H9 (cell line): ENCODE measurements at regions not wholly inside any gene's neighbourhood (a gene's known extent, or its start where the extent isn't known, plus 50 kb on each side); places are given as distances from the start of the nearest gene placed in this dataset.

Source experiments
- DNase-seq: peaks from one replicate; pipeline ENCODE4 v3.0.0-alpha.2; 2017
- H2AFZ ChIP-seq: one replicate; pipeline ENCODE4 v1.6.1; 2013; ENCODE audit warnings: mild to moderate bottlenecking, low read length, control low read depth, moderate library complexity
- H2AK5ac ChIP-seq: 2 replicates; pipeline ENCODE4 v1.6.1; 2013; ENCODE audit warnings: low read length, control low read depth, mixed read lengths; ENCODE audit not compliant: insufficient read length
- H2BK120ac ChIP-seq: one replicate; pipeline ENCODE4 v1.6.1; 2013; ENCODE audit warnings: low read depth, mild to moderate bottlenecking, low read length, control low read depth, inconsistent platforms; ENCODE audit not compliant: poor library complexity, severe bottlenecking
- H2BK12ac ChIP-seq: 2 replicates; pipeline ENCODE4 v1.6.1; 2013; ENCODE audit warnings: low read length, control low read depth, mixed read lengths, low read depth; ENCODE audit not compliant: insufficient read length
- H2BK15ac ChIP-seq: 2 replicates; pipeline ENCODE4 v1.6.1; 2013; ENCODE audit warnings: low read depth, low read length, control low read depth
- H2BK20ac ChIP-seq: one replicate; pipeline ENCODE4 v1.6.1; 2013; ENCODE audit warnings: low read depth, mild to moderate bottlenecking, low read length, control low read depth, inconsistent platforms; ENCODE audit not compliant: poor library complexity, severe bottlenecking
- H2BK5ac ChIP-seq: 2 replicates; pipeline ENCODE4 v1.6.1; 2013; ENCODE audit warnings: low read length, control low read depth, mixed read lengths; ENCODE audit not compliant: insufficient read length
- H3K14ac ChIP-seq: 2 replicates; pipeline ENCODE4 v1.6.1; 2013; ENCODE audit warnings: low read length, control low read depth; ENCODE audit not compliant: insufficient read depth
- H3K18ac ChIP-seq: 2 replicates; pipeline ENCODE4 v1.6.1; 2013; ENCODE audit warnings: low read depth, mild to moderate bottlenecking, mixed read lengths, low read length, control low read depth; ENCODE audit not compliant: insufficient read length
- H3K23ac ChIP-seq: 2 replicates; pipeline ENCODE4 v1.6.1; 2013; ENCODE audit warnings: low read length, control low read depth, mixed read lengths, low read depth; ENCODE audit not compliant: insufficient read length
- H3K23me2 ChIP-seq: 2 replicates; pipeline ENCODE4 v1.6.1; 2013; ENCODE audit warnings: low read depth, mild to moderate bottlenecking, mixed read lengths, low read length, control low read depth; ENCODE audit not compliant: insufficient read length, poor library complexity, severe bottlenecking
- H3K27ac ChIP-seq: 2 replicates; pipeline ENCODE4 v1.5.1; 2013; ENCODE audit warnings: low read length, control low read depth, mixed read lengths, low read depth; ENCODE audit not compliant: insufficient read length
- H3K27me3 ChIP-seq: 2 replicates; pipeline ENCODE4 v1.6.1; 2013; ENCODE audit warnings: low read length, control low read depth, inconsistent platforms; ENCODE audit not compliant: insufficient read depth
- H3K4ac ChIP-seq: 2 replicates; pipeline ENCODE4 v1.6.1; 2013; ENCODE audit warnings: low read depth, mild to moderate bottlenecking, control low read depth, inconsistent platforms, low read length, moderate library complexity
- H3K4me1 ChIP-seq: 2 replicates; pipeline ENCODE4 v1.6.1; 2013; ENCODE audit warnings: low read length, control low read depth, inconsistent platforms; ENCODE audit not compliant: insufficient read depth
- H3K4me2 ChIP-seq: 2 replicates; pipeline ENCODE4 v1.6.1; 2013; ENCODE audit warnings: low read length, control low read depth, mixed read lengths; ENCODE audit not compliant: insufficient read length, insufficient read depth
- H3K56ac ChIP-seq: 2 replicates; pipeline ENCODE4 v1.6.1; 2013; ENCODE audit warnings: low read depth, mild to moderate bottlenecking, mixed read lengths, low read length, control low read depth; ENCODE audit not compliant: insufficient read length
- H3K79me1 ChIP-seq: 2 replicates; pipeline ENCODE4 v1.6.1; 2013; ENCODE audit warnings: low read depth, mild to moderate bottlenecking, moderate library complexity, low read length, control low read depth, inconsistent platforms; ENCODE audit not compliant: insufficient read depth, poor library complexity, severe bottlenecking
- H3K79me2 ChIP-seq: 2 replicates; pipeline ENCODE4 v1.6.1; 2013; ENCODE audit warnings: low read length, control low read depth, inconsistent platforms; ENCODE audit not compliant: insufficient read depth
- H3K9ac ChIP-seq: 2 replicates; pipeline ENCODE4 v1.6.1; 2013; ENCODE audit warnings: low read length, control low read depth, mixed read lengths; ENCODE audit not compliant: insufficient read length; ENCODE audit errors: extremely low read depth
- H3K9me3 ChIP-seq: one replicate; pipeline ENCODE4 v1.6.1; 2013; ENCODE audit warnings: low read depth, low read length, inconsistent platforms; ENCODE audit not compliant: control insufficient read depth
- H3T11ph ChIP-seq: one replicate; pipeline ENCODE4 v1.6.1; 2013; ENCODE audit warnings: mild to moderate bottlenecking, low read length, control low read depth, inconsistent platforms
- H4K20me1 ChIP-seq: one replicate; pipeline ENCODE4 v1.6.1; 2013; ENCODE audit not compliant: control insufficient read depth, insufficient read length, insufficient read depth
- H4K5ac ChIP-seq: 2 replicates; pipeline ENCODE4 v1.6.1; 2013; ENCODE audit warnings: low read depth, mild to moderate bottlenecking, mixed read lengths, low read length, control low read depth; ENCODE audit not compliant: insufficient read length
- H4K8ac ChIP-seq: replicated peaks from 2 replicates; pipeline ENCODE4 v1.6.1; 2013; ENCODE audit warnings: low read length, control low read depth, mixed read lengths, low read depth; ENCODE audit not compliant: insufficient read length
- H4K91ac ChIP-seq: 2 replicates; pipeline ENCODE4 v1.6.1; 2013; ENCODE audit warnings: low read depth, mild to moderate bottlenecking, moderate library complexity, mixed read lengths, low read length, control low read depth; ENCODE audit not compliant: insufficient read length
- H3K27ac Mint-ChIP-seq, 3 experiments: 2 replicates in 2 of 3; 3 replicates in 1 of 3; pipeline ENCODE4 v1.8.0; 2020 to 2021; ENCODE audit warnings: mixed read lengths in 3 of 3, mild to moderate bottlenecking in 1 of 3, moderate library complexity in 1 of 3
- H3K27me3 Mint-ChIP-seq: 2 replicates; pipeline ENCODE4 v1.8.0; 2021; ENCODE audit warnings: low read depth, mild to moderate bottlenecking, moderate library complexity, mixed read lengths
- H3K36me3 Mint-ChIP-seq, 3 experiments: 2 replicates in 2 of 3; 3 replicates in 1 of 3; pipeline ENCODE4 v1.8.0; 2020 to 2021; ENCODE audit warnings: low read depth in 3 of 3, mixed read lengths in 3 of 3; ENCODE audit not compliant: insufficient read depth in 1 of 3
- H3K4me1 Mint-ChIP-seq, 2 experiments: 2 replicates each; pipeline ENCODE4 v1.8.0; 2020; ENCODE audit warnings: mixed read lengths in 2 of 2
- H3K4me3 Mint-ChIP-seq, 2 experiments: 2 replicates in 1 of 2; 3 replicates in 1 of 2; pipeline ENCODE4 v1.8.0; 2020 to 2021; ENCODE audit warnings: mild to moderate bottlenecking in 2 of 2, mixed read lengths in 2 of 2, moderate library complexity in 1 of 2
- H3K9me3 Mint-ChIP-seq, 2 experiments: 2 replicates in 1 of 2; 3 replicates in 1 of 2; pipeline ENCODE4 v1.8.0; 2020; ENCODE audit warnings: mild to moderate bottlenecking in 2 of 2, mixed read lengths in 2 of 2, moderate library complexity in 1 of 2
- WGBS: extraction: QIAGEN DNeasy Blood & Tissue Kit; methylation state at CpG from one replicate; pipeline ENCODE4 v1.1.7; 2013; ENCODE audit warnings: missing lambda C conversion rate, low lambda C conversion rate, mixed read lengths; ENCODE audit not compliant: insufficient read length; ENCODE audit errors: extremely low coverage; 5-methylcytosine and 5-hydroxymethylcytosine counted together
- TF ChIP-seq, protein P1 (sequence below): fragments of 200-600 bp; sonication (generic); conservative IDR thresholded peaks from 3 replicates; pipeline ENCODE4 v1.8.0; 2021; ENCODE audit warnings: antibody characterized with exemption, mild to moderate bottlenecking

DNA sequence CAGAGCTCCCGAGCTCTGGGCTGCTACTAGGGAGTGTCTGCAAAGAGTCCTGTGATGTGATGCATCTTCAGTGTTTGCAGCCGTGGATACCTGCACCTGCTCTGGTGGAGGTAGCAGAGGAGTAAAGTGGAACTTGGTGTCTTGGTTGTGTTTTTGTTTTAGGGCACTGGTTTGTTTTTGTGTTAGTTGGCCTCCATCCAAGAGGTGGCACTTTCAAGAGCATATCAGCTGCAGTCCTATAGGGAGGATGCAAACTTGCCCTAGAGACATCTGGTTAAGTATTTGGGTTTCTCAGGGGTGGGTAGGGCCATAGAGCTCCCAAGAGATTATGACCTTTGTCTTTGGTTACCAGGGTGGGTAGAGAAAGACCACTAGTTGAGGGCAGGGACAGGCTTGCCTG is 1249.0 kb upstream of the FAM98A start:
- H2BK15ac ChIP-seq: no peak overlapping the region

More for the DNA sequence above, 1249.0 kb upstream of the FAM98A start:
- H3K27ac Mint-ChIP-seq: no peak overlapping the region; a peak in 1 of 7 replicates
- H3K4me3 Mint-ChIP-seq: no peak overlapping the region
- H2BK120ac ChIP-seq: no peak overlapping the region
- DNase-seq: no peak
- H3K27ac ChIP-seq: no peak overlapping the region
- H4K91ac ChIP-seq: no peak overlapping the region
- H4K20me1 ChIP-seq: no peaks in the 10 kb centered on the region
- H4K5ac ChIP-seq: no peak overlapping the region
- no peak overlapping the region for H2BK12ac ChIP-seq
- H3K14ac ChIP-seq: no peak overlapping the region
- no CpG with 5 or more reads among the region's 2 CpGs for WGBS
- no peaks in the 10 kb centered on the region for H3K9me3 ChIP-seq
- TF ChIP-seq, protein P1, sequence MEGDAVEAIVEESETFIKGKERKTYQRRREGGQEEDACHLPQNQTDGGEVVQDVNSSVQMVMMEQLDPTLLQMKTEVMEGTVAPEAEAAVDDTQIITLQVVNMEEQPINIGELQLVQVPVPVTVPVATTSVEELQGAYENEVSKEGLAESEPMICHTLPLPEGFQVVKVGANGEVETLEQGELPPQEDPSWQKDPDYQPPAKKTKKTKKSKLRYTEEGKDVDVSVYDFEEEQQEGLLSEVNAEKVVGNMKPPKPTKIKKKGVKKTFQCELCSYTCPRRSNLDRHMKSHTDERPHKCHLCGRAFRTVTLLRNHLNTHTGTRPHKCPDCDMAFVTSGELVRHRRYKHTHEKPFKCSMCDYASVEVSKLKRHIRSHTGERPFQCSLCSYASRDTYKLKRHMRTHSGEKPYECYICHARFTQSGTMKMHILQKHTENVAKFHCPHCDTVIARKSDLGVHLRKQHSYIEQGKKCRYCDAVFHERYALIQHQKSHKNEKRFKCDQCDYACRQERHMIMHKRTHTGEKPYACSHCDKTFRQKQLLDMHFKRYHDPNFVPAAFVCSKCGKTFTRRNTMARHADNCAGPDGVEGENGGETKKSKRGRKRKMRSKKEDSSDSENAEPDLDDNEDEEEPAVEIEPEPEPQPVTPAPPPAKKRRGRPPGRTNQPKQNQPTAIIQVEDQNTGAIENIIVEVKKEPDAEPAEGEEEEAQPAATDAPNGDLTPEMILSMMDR: no peak
- no peaks in the 10 kb centered on the region for H3K4me1 ChIP-seq
- no peak overlapping the region for H2BK5ac ChIP-seq
- H2BK20ac ChIP-seq: no peak overlapping the region
- H3K36me3 Mint-ChIP-seq: no peaks in the 10 kb centered on the region
- no peak overlapping the region for H3T11ph ChIP-seq
- H3K9ac ChIP-seq: no peak overlapping the region
- H3K79me2 ChIP-seq: no peaks in the 10 kb centered on the region
- no peak overlapping the region for H2AK5ac ChIP-seq
- H3K4me2 ChIP-seq: no peak overlapping the region
- H3K23me2 ChIP-seq: no peaks in the 10 kb centered on the region
- H3K4ac ChIP-seq: no peak overlapping the region
- no peak overlapping the region for H4K8ac ChIP-seq
- H3K27me3 Mint-ChIP-seq: no peaks in the 10 kb centered on the region
- H3K4me1 Mint-ChIP-seq: peaks cover 13 to 21% of the 10 kb centered on the region in 2 experiments
- no peak overlapping the region for H2AFZ ChIP-seq
- H3K23ac ChIP-seq: no peak overlapping the region
- H3K9me3 Mint-ChIP-seq: peaks cover 0 to 3% of the 10 kb centered on the region in 2 experiments; a peak in 2 of 5 replicates
- no peaks in the 10 kb centered on the region for H3K27me3 ChIP-seq
- H3K79me1 ChIP-seq: no peaks in the 10 kb centered on the region
- H3K18ac ChIP-seq: no peak overlapping the region
- H3K56ac ChIP-seq: no peak overlapping the region
